ENCODE measurements at regions not wholly inside any gene's neighbourhood (a gene's known extent, or its start where the extent isn't known, plus 50 kb on each side); places are given as distances from the start of the nearest gene placed in this dataset.

DNA sequence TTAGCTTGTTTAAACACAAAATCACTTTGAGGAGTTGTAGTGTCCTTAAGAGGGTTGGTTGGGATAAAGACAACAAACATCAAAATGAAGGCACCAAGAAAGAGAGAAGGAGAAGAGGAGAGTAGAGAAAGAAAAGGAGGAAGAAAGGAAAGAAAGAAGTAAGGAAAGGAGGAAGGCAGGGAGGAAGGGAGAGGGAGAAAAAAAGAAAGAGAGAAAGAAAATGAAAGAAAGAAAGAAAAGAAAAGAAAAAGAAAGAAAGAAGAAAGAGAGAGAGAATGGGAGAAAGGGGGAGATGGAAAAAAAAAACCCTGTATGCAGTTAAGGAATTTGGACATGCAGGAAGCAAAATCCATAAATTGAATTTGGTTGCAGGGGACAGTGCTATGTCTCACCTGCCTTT is 635.4 kb upstream of the FZD8 start:
- no peak for DNase-seq

DNA sequence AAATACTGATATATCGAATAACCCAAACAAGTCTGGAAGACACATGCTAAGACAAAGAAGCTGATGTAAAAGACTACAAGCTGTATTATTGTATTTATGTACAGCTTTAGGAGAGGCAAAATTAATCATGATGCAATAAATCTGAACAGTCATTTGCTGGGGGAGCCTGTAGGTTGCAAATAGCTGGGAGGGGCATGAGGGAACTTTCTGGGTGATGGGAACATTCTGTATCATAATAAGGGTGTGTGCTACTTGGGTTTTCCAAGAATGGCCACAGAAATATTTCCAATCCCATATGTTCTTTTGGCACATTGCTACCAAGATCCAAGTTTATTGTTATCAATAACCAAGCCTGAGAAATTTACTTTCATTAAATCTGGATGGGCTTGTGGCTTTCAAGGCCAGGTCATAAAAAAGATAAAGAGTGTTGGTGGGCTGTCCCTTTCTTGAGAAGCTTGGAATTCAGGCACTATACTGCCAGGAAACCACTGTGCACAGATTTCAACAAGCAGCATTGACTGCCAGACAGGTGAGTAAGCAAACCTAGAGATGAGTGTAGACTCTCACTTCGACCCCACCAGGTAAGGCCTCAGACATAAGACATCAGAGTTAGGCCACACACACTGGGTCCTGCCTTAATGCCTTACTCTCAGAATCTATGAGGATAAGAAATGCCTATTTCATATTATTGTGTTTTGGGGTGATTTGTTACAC is 629.7 kb upstream of the FZD8 start:
- DNase-seq, result no peak

DNA sequence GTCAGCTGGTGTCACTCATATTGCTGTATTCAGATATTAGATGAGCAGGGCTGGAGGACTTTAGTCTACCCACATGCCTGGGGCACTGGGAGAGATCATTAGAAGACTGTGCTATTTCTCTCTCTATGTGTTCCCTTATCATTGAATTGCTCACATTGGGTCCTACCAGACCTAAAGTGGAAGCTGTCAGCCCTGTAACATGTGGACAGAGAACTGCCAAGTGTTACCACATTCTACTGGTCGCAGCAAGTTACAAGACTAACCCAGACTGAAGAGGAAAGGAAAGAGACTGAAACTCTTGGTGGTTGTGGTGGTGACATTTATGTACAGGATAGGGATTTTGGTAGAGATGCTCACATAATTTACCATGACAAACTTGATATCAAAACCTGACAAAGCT is 627.1 kb upstream of the FZD8 start:
- DNase-seq, result no peak

DNA sequence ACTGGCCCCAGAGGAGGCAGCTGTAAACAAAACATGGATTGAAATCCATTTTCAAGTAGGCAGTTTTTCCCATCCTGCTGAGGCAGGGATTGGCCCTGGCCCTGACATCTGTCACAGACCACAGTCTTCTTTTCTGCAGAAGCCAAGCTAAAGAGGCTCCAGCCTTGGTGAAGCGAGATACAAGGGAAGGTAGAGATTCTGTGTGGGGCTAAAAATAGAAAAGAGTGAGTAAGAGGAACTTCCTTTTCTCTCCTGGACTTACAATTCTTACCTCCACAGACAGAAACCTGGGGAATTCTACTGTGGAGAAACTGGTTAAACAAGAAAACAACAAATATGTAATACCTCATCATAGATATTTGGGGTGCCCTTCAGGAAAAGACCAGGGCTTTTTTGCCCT is 624.8 kb upstream of the FZD8 start:
- DNase-seq, result no peak

DNA sequence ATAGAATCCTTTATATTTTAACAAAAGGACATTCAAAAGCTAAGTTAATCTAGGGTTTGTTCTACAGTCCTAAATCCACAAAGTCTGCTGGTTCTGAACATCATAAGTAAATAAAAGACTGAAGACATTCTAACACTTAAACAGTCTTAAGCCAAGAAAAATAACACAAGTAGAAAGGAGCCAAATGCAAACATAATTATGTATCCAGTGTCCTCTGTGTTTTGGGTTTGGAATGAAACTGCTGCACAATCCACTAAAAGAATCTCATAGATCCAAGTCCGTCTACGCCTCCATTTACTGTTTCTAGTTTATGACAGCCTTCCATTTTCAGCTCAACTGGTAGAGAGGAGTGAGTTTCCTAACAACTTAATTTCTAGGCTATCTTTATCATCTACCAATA is 623.6 kb upstream of the FZD8 start:
- no peak for DNase-seq

DNA sequence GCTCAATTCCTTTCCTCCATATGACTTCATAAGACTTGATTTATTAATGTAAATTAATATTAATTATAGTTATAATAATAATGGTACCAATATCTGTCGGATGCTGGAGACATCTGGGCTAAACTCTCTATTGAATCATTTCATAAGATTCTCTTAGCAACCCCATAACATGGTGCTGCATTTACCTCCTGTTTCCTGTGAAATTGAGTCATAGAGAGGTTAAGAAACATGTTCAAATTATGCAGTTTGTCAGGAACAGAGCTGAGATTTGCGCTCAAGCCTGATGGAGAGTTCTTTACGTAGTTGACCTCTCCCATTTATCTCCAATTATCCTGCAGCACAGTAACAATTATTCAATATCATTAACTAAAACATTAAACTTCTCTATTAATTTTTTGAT is 621.8 kb upstream of the FZD8 start:
- DNase-seq, result no peak

DNA sequence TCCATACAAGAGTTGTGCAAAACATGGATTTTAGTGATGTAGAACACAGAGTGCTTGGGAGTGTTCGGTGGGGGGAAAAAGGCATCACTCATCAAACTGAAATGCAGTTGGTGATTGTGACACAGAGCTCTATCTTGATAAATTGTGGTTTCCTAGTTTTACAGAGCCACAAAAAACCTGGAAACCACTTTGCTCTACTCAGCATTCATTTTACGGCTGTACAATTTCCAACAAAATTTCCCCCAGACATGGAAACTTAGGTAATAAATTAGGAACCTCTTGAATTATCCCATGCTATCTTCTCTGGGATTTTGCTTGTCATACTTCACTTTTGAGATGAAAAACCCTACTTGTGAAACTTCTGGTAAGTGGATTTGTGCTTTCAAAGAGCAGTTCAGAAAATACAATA is 614.9 kb upstream of the FZD8 start:
- peak; percentile 29 for DNase-seq

DNA sequence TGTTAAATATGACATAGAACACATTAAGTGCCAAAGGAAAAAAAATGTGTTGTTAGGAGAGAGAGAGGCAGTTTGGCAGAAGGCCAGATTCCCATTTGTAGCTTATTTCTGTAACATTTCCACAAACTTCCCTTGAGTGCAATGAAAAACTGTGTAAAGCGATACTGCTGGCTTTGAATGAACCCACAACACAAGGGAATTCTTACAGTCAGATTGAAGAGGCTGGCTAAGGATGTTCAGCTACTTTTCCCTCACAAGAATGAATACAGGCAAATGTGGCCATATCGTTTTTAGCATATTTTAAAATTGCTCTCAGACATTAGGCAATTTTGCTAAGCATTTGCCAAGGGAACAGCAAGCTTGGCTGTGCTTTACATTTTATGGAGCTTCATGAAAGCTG is 614.1 kb upstream of the FZD8 start:
- DNase-seq, result no peak

DNA sequence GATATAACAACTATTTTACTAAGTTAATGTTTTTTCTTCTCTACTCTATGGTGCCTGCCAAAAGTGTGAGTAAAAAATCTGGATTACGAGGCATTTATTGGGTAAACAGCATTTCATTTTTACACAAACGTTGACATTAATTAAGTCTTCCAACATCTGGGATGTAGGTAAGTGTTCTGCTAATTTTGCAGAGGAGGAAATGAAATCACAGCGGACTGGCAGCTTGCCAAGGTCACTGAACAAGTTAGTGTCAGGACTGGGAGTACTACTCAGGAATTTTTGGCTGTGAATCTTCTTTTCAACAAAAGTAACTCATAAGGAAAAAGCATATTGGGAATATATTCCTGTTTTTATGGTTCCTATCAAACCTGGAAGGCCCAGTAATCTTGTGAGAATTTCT is 612.1 kb upstream of the FZD8 start:
- no peak for DNase-seq

DNA sequence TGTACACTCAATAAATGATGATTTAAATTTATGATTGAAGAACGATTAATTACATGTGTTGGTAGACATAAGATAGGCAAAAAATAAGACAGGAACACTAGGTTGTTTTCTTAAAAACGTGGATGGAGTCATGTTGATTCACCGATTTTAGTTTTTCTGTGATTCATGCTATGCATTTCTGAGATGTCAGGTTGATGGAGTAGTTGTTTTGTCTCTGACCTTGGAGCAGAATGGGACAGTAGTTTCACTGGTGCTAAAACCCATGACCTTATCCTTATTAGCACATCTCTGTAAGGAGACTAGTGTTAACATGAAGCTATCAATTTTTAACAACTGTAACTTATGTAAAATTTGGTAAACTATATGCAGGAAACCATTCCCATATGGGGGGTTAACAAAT is 611.6 kb upstream of the FZD8 start:
- no peak for DNase-seq

DNA sequence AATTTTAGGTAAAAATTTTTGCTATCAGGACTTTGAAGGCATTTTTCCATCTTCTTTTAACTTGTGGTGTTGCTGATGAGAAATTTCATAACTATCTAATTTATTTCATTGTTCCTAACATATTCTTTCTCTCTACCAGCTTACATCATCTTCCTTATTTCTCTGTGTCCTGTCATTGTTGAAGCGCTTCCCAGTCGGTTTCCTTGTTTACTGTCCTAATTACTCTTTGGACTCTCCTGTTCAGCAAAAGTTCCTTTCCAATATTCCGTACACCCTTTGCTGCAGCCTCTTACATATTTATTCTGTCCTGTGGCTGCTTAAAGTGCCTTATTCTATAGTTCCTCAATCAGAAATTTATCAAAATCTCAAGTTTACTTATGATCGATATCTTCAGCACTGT is 609.0 kb upstream of the FZD8 start:
- no peak for DNase-seq

DNA sequence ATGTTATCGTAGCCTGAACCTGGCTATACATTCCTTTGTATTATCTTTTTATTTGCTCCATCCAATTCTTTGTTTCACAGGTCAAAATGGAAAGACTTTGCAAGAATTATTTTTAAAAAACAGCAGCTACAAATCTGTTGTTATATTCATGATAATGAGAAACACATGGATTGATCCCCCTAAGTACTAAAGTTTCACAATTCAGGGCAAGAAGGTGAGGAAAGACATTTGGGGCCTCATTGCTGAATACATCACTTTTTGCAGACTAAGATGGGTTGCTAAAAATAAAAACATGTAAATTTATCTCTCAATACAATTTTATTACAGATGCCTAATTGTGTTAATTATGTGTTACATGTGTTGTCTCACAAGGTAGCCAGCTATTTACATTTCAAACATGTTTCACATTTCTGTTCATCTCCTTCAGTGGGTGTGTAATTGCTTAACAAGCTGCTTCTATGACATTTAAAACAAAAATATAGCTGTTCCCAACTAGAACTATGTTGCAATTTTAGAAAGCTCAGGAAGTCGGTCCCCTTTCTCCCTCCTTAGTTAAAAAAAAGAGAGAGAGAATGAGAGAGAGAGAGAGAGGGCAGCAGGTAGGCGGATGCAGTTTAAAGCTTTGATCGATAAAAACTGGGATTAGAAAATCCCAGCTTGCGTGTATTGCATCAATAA is 606.3 kb upstream of the FZD8 start:
- DNase-seq, result no peak

DNA sequence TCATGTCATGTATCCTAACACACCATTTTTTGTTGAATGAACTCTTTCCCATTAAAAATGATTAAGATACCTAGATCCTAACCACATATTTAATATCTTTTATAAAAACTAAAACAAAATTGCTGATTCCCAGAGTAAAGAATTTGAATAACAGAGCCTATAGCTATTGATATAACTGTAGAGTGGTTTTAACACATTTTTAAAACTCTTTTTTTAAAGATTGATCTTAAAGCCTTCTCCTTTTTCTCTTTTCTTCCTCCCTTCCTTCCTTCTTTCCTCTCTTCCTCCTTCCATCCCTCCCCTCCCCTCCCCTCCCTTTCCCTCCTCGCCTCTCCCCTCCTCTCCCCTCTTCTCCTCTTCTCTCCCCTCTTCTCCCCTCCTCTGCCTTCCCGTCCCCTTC is 605.4 kb upstream of the FZD8 start:
- no peak for DNase-seq

DNA sequence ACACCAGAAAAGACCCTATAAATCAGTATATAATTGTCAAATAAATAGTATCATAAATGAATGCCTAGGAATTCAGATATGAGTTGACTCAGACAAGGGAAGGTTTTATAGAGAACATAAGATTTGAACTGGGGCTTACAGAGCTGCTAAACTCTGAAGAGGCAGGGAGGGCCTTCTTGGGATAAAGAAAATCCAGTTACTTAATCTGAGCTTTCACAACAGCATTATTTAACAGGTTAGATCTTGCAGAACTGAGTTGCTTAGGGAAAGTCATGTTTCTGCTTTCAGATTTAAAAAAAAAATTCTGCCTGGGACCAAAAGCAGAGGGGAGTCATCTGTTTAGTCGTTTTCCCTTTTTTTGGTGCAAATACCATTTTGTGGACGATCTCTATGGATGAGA is 594.8 kb upstream of the FZD8 start:
- no peak for DNase-seq

DNA sequence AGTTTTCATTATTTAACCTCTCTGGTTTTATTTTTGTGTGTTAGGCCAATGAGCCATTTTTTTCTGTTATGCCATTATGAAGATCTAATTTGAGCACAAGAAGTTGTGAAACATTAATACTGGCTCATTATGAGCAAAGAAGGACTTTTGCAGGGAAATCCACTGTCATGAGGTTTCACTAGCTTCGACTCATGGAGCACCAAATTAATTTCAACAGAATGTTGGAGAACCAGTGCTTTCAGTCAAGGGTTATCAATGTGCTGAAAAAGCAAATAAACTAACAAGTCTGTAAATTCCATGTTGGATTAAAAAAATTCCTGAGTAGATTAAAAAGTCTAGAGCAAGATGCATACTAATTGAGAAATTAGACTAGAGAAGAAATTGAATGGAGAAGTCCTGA is 594.2 kb upstream of the FZD8 start:
- DNase-seq, result no peak

DNA sequence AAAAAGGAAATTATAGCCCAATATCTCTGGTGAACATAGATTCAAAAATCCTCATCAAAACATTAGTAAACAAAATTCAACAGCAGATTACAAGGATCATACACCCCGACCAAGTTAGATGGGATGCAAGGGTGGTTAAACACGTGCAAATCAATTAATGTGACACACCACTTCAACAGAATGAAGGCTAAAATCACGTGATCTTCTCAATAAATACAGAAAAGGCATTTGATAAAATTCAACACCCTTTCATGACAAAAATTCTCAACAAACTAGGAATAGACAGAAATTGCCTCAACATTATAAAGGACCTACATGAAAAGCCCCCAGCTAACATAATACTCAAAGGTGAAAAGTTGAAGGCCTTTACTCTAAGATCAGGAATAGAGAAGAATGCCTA is 590.8 kb upstream of the FZD8 start:
- DNase-seq, result no peak

DNA sequence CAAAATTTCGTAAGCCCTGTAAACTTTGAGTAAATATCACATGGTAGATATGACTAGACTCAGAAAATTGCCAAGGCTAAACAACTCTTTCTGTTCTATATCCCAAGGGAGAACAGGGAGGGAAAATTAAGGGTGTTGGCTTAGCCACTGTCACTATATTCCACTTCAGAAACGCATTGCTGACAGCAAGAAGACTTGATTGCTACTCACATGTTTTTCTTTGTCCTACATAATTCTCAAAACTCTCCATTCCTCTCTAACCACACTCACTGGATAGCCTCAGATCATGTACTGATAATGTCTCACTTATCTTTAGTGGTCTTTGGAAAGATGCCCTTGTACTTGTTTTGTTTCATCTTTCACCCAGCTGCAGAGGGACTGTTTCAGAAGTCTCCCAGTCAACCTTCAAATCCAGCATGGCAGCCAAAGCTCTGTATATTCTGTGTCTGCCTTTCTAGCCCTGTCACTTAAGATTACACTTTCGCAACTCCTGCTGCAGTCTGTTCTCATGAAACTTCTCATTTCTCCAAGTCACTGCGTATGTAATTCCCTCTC is 582.4 kb upstream of the FZD8 start:
- no peak for DNase-seq

DNA sequence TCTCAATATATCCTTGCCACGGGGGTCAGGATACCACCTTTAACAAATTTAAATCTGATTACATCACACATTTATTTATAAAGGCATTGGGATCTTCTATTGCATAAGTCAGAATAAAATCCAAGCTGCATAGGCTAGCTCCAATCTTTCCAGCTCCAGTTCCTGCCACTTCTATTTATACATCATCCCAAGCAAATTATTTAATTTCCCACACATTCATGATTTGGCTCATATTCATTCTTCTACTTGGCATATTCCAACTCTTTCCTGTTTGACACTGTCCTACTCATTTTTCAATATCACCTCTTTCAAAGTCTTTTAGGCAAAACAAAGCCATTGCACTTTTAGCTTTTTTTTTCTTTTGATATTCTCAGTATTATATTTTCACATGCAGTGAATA is 579.0 kb upstream of the FZD8 start:
- DNase-seq, result no peak

DNA sequence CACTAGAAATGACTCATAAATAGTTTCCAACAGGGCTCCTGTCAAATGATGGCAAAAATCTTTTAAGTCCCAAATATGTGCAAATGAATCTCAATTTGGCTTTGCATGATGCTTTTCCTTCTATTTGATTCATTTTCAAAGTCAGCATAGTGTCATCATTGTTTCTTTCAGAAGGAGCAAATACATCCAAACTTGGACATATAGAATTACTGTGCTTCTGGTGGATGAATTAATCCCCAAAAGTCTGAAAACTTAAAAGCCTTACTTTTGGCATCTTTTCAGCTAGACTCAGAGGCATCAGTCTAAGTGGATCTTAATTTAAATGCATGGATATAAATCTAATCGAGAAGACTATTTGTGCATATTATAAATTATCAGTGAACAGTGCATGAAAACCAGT is 578.1 kb upstream of the FZD8 start:
- DNase-seq, result no peak

DNA sequence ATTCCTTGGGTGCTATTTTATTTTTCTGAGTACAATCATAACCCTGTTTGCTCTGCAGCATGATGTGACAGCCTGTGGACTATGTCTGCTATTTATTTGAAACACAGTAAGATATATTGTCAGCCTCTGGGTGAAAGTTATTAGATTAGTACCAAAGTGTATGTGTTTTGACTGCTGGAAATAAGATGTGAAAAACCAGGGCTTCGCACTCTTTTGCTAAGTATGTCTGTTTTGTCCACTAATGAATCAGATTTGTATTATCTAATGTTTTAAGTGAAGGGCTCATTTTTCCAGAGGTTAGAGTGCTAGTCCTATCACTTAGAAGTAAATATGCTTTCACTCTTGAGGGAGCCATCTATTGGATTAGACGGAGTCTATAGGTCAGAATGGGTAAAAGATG is 569.8 kb upstream of the FZD8 start:
- DNase-seq, result no peak

DNA sequence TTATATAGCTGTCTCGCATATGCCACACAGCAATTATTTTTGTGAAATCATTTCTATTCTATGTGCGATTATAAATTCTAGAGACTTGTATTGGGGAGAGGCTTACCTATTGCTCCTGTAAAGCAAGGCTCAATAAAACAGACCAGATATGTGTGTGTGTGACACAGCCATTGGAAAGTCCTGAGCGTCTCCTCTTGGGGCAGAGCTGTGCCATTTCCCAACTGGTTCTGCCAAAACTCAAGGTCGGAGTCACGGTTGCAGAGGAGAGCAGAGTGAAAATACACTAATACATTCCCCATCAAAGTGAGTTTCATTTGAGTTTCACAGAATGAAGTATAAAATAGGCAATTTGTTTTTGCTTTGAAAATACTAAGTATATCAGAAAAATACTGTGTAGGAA is 567.4 kb upstream of the FZD8 start:
- no peak for DNase-seq

DNA sequence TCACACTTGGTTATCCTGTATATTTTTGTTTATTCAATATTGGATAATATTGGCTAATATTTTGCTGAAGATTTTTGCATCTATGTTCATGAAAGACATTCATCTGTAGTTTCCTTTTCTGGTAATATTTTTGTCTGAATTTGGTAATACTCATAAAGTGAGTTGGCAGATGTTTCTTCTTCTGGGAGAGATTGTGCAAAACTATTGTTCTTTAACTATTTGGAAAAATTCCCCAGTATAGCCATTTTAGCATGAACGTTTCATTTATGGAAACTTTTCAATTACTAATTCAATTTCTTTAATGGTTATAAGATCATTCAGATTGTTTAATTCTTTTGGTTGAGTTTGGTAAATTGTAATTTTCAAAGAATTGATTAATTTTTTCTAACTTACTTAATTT is 560.8 kb upstream of the FZD8 start:
- no peak for DNase-seq

DNA sequence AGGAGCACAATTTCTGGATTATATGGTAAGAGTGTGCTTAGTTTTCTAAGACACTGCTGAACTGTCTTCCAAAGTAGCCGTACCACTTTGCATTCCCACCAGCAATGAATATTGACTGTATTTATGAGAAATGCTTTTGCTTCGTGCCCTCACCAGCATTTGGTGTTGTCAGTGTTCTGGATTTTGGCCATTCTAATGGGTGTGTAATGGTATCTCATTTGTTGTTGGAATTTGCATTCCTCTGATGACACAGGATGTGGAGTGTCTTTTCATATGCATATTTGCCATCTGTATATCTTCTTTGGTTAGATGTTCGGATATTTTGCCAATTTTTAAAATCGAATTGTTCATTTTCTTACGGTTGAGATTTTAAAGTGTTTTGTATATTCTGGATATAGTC is 558.5 kb upstream of the FZD8 start:
- no peak for DNase-seq

DNA sequence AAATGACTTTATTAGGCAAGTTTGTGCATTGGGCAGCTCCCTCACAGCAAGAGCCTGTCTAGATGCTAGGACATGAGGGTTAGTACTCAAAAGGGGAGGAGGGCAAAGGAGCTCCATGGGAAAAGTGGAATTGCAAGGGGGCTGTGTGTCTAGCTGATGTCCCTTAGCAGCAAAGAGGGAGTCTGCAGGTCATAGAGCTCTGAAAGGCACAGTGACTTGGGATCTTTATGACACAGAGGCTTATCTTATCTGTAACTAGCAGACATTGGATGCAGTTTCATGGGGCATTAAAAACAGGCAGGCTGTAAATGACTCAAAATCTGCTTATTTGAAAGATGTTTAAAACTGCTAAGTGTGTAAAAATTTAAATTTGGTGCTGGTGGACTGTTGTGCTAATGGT is 556.2 kb upstream of the FZD8 start:
- no peak for DNase-seq

DNA sequence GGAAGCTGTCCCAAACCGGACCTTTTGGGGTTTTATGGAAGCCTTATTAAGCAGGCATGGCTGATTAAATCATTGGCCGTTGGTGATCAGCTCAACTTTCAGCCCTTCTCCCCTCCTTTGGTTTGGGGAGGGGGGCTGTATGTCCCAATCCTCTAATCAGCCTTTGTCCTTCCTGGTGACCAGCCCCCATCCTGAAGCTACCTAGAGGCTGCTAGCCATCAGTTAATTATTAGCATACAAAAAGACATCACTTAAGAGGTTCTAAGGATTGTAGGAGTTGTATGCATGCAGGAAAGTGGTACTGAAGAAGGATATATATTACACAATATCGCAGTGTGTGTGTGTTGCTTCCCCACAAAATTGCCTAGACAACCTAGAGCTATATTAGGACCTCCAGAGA is 553.3 kb upstream of the FZD8 start:
- DNase-seq, result no peak

Data from NCI-H226 (cell line).